Fibroblast of lung (primary cell): ENCODE measurements at regions not wholly inside any gene's neighbourhood (a gene's known extent, or its start where the extent isn't known, plus 50 kb on each side); places are given as distances from the start of the nearest gene placed in this dataset.

ENCODE experiments used
- DNase-seq, 2 donors: peaks; one replicate each; pipeline versions ENCODE4 v3.0.0 to v3.0.0-alpha.2; 2010; ENCODE audit warnings: low read depth in 2 of 2
- H2AFZ ChIP-seq: 2 replicates; pipeline ENCODE4 v1.5.1; 2012; ENCODE audit warnings: low read length, control low read depth, inconsistent platforms
- H3K27ac ChIP-seq: 2 replicates; pipeline ENCODE4 v1.5.1; 2011; ENCODE audit warnings: low read length, control low read depth; ENCODE audit not compliant: insufficient read depth
- H3K27me3 ChIP-seq: 2 replicates; pipeline ENCODE4 v1.5.1; 2011; ENCODE audit warnings: mild to moderate bottlenecking, low read length; ENCODE audit not compliant: control insufficient read depth, insufficient read depth
- H3K36me3 ChIP-seq: 2 replicates; pipeline ENCODE4 v1.5.1; 2011; ENCODE audit warnings: low read length; ENCODE audit not compliant: control insufficient read depth, insufficient read depth
- H3K4me1 ChIP-seq: 2 replicates; pipeline ENCODE4 v1.5.1; 2011; ENCODE audit warnings: low read length; ENCODE audit not compliant: control insufficient read depth, insufficient read depth; ENCODE audit errors: extremely low read depth
- H3K4me2 ChIP-seq: 2 replicates; pipeline ENCODE4 v1.5.1; 2011; ENCODE audit warnings: low read length, control low read depth; ENCODE audit not compliant: insufficient read depth; ENCODE audit errors: extremely low read depth
- H3K4me3 ChIP-seq, 4 experiments: fragments of 200-600 bp in 1 of 4; sonication (generic) in 1 of 4; replicated peaks in 1 of 4; 2 replicates each; pipeline ENCODE4 v1.5.1; 2011 to 2016; ENCODE audit warnings: low read length in 4 of 4, low read depth in 3 of 4, mild to moderate bottlenecking in 3 of 4, control low read depth in 2 of 4, inconsistent platforms in 1 of 4, mixed read lengths in 1 of 4; ENCODE audit not compliant: insufficient read depth in 1 of 4; ENCODE audit errors: control extremely low read depth in 1 of 4
- H3K79me2 ChIP-seq: 2 replicates; pipeline ENCODE4 v1.5.1; 2012; ENCODE audit warnings: mild to moderate bottlenecking, low read length, inconsistent platforms; ENCODE audit not compliant: control insufficient read depth, insufficient read depth
- H3K9ac ChIP-seq: 2 replicates; pipeline ENCODE4 v1.5.1; 2011; ENCODE audit warnings: mild to moderate bottlenecking, low read length, control low read depth; ENCODE audit not compliant: insufficient read depth
- H3K9me3 ChIP-seq: 2 replicates; pipeline ENCODE4 v1.5.1; 2012; ENCODE audit warnings: low read depth, low read length; ENCODE audit not compliant: control insufficient read depth, insufficient read depth
- H4K20me1 ChIP-seq: 2 replicates; pipeline ENCODE4 v1.5.1; 2011; ENCODE audit warnings: low read length; ENCODE audit not compliant: control insufficient read depth, insufficient read depth; ENCODE audit errors: extremely low read depth
- EZH2 ChIP-seq: IDR thresholded peaks from 2 replicates; pipeline ENCODE4 v1.5.1; 2012; ENCODE audit warnings: low read length, control low read depth, mild to moderate bottlenecking; ENCODE audit errors: missing control alignments
- TF ChIP-seq, protein P1 (sequence below), 2 donors: IDR thresholded peaks in 1 of 2; conservative IDR thresholded peaks in 1 of 2; 1 replicate in 1 of 2; 2 replicates in 1 of 2; pipeline ENCODE4 v1.5.1; 2011 to 2012; ENCODE audit warnings: low read length in 2 of 2, control low read depth in 1 of 2, inconsistent platforms in 1 of 2, low read depth in 1 of 2, mild to moderate bottlenecking in 1 of 2

DNA sequence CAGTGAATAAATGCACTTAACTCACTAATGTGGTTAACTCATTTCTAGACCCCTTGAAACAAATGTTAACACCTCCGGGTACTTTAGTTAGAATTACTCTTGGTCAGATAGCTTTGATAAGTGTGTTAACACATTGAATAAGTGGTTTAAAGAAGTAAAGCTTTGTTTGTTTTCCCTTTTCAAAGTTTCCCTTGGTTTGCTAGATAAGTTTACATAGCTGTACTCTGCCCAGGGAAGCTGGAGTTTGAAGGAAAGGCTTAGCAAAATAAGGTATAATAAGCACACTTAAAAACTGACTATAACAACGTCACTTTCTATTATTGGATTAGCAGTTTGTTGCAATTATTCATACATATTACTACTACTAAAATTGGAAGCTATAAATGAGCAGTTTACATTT is 1233.9 kb upstream of the ADGRL2 start:
- DNase-seq, result no peak
- Histone ChIP-seq H3K4me2 (no peak overlapping the region), H3K4me3 (no peak overlapping the region), H3K9ac (no peak overlapping the region), H3K27me3 (no peaks in the 10 kb centered on the region), H3K27ac (no peak overlapping the region), H3K79me2 (no peaks in the 10 kb centered on the region), H3K36me3 (no peaks in the 10 kb centered on the region), H2AFZ (no peak overlapping the region), H3K9me3 (no peaks in the 10 kb centered on the region), H3K4me1 (no peaks in the 10 kb centered on the region), H4K20me1 (no peaks in the 10 kb centered on the region)
- TF ChIP-seq, protein P1, sequence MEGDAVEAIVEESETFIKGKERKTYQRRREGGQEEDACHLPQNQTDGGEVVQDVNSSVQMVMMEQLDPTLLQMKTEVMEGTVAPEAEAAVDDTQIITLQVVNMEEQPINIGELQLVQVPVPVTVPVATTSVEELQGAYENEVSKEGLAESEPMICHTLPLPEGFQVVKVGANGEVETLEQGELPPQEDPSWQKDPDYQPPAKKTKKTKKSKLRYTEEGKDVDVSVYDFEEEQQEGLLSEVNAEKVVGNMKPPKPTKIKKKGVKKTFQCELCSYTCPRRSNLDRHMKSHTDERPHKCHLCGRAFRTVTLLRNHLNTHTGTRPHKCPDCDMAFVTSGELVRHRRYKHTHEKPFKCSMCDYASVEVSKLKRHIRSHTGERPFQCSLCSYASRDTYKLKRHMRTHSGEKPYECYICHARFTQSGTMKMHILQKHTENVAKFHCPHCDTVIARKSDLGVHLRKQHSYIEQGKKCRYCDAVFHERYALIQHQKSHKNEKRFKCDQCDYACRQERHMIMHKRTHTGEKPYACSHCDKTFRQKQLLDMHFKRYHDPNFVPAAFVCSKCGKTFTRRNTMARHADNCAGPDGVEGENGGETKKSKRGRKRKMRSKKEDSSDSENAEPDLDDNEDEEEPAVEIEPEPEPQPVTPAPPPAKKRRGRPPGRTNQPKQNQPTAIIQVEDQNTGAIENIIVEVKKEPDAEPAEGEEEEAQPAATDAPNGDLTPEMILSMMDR (conservative IDR thresholded peaks at IDR 0.05 in 1 of 2, IDR thresholded peaks at IDR 0.05 in 1 of 2; ENCODE audit: low read depth in 1 of 2, low read length in 2 of 2), result no peak
- no peak for TF ChIP-seq EZH2

DNA sequence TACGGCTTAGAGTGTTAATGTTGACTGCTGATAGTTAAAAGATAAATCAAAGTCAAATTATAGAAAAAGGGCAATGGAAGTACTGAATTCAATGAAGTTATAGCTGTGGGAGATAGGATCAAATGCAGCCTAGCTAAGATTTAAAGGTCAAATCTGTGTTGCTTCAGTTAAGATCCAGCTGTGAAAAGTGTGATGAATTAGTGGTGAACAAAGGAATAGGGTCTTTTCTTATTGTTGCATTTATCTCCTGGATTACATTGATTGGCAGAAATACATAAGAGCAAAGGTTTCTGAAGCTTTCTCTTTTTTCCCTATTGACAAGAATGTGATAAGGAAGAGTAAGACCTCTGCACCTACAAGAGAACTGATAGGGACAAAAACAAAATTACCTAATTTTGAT is 1234.6 kb upstream of the ADGRL2 start:
- Histone ChIP-seq H3K9ac (no peak overlapping the region), H3K27me3 (no peaks in the 10 kb centered on the region), H3K79me2 (no peaks in the 10 kb centered on the region), H3K27ac (no peak overlapping the region), H3K4me3 (no peak overlapping the region), H3K36me3 (no peaks in the 10 kb centered on the region), H4K20me1 (no peaks in the 10 kb centered on the region), H3K9me3 (no peaks in the 10 kb centered on the region), H3K4me1 (no peaks in the 10 kb centered on the region), H3K4me2 (no peak overlapping the region), H2AFZ (no peak overlapping the region)
- no peak for DNase-seq
- TF ChIP-seq EZH2, result no peak
- TF ChIP-seq, protein P1 (conservative IDR thresholded peaks at IDR 0.05 in 1 of 2, IDR thresholded peaks at IDR 0.05 in 1 of 2; ENCODE audit: low read depth in 1 of 2, low read length in 2 of 2), result no peak

DNA sequence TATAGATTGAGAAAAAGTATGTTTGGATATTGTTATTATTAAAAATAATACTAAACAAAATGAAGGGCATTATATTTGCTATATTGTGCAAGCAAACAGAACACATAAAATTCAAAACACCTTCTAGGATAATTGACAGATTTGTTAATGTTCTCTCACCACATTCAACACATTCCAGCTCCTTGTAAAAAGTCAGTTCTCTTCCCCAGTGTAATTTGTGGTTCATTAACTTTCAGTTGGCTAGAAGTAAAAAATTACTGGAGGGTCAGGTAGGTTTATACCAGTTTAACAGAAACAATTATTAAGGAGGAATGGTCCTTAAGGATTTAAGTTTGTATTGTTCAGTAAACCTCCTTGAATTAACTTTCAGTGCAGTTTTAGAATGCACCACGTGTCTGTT is 1235.3 kb upstream of the ADGRL2 start:
- Histone ChIP-seq H3K4me1 (no peaks in the 10 kb centered on the region), H3K4me2 (no peak overlapping the region), H3K27ac (no peak overlapping the region), H3K36me3 (no peaks in the 10 kb centered on the region), H3K9ac (no peak overlapping the region), H3K79me2 (no peaks in the 10 kb centered on the region), H4K20me1 (no peaks in the 10 kb centered on the region), H3K9me3 (no peaks in the 10 kb centered on the region), H3K27me3 (no peaks in the 10 kb centered on the region), H2AFZ (no peak overlapping the region), H3K4me3 (no peak overlapping the region)
- TF ChIP-seq, protein P1 (conservative IDR thresholded peaks at IDR 0.05 in 1 of 2, IDR thresholded peaks at IDR 0.05 in 1 of 2; ENCODE audit: low read depth in 1 of 2, low read length in 2 of 2), result no peak
- TF ChIP-seq EZH2, result no peak
- DNase-seq, result no peak
